ENCODE measurements at regions not wholly inside any gene's neighbourhood (a gene's known extent, or its start where the extent isn't known, plus 50 kb on each side); places are given as distances from the start of the nearest gene placed in this dataset.
"Not testable (repeated sequence)": the region's sequence is repeated elsewhere in the genome, so short reads cannot be mapped to it uniquely, and the experiment has no call there.

- Histone ChIP-seq H3K36me3 (ENCODE audit: low read depth) (no peaks in the 10 kb centered on the region), H3K4me3 (ENCODE audit: severe bottlenecking) (no peak overlapping the region), H3K27me3 (ENCODE audit: insufficient read depth, poor library complexity, severe bottlenecking) (no peaks in the 10 kb centered on the region), H3K9me3 (ENCODE audit: severe bottlenecking) (no peaks in the 10 kb centered on the region), H3K27ac (ENCODE audit: poor library complexity, severe bottlenecking) (no peak overlapping the region), H3K4me1 (ENCODE audit: insufficient read depth, poor library complexity, severe bottlenecking) (no peaks in the 10 kb centered on the region)
- TF ChIP-seq CTCF (IDR thresholded peaks at IDR 0.05; ENCODE audit: poor library complexity, severe bottlenecking): no peak
- no peak for DNase-seq (ENCODE audit: low spot score)
- no peak for ATAC-seq (ENCODE audit: low read depth)
Observed at GRCh38 chr10:76769582-76769981, 868.0 kb downstream of the KCNMA1 start.

- no peak for TF ChIP-seq CTCF (IDR thresholded peaks at IDR 0.05; ENCODE audit: poor library complexity, severe bottlenecking)
Observed at GRCh38 chr10:76769161-76769560, 868.4 kb downstream of the KCNMA1 start.

GRCh38 chr10:76766682-76767081 lies 870.9 kb downstream of the KCNMA1 start:
- Histone ChIP-seq H3K36me3 (ENCODE audit: low read depth) (no peaks in the 10 kb centered on the region), H3K27ac (ENCODE audit: poor library complexity, severe bottlenecking) (no peak overlapping the region), H3K9me3 (ENCODE audit: severe bottlenecking) (no peaks in the 10 kb centered on the region), H3K4me1 (ENCODE audit: insufficient read depth, poor library complexity, severe bottlenecking) (no peaks in the 10 kb centered on the region), H3K27me3 (ENCODE audit: insufficient read depth, poor library complexity, severe bottlenecking) (no peaks in the 10 kb centered on the region), H3K4me3 (ENCODE audit: severe bottlenecking) (no peak overlapping the region)
- no peak for TF ChIP-seq CTCF (IDR thresholded peaks at IDR 0.05; ENCODE audit: poor library complexity, severe bottlenecking)
- no peak for DNase-seq (ENCODE audit: low spot score)
- no peak for ATAC-seq (ENCODE audit: low read depth)

More at GRCh38 chr10:76769161-76769560, 868.4 kb downstream of the KCNMA1 start:
- no peak overlapping the region for H3K4me3 ChIP-seq (ENCODE audit: severe bottlenecking)
- H3K9me3 ChIP-seq (ENCODE audit: severe bottlenecking): no peaks in the 10 kb centered on the region
- DNase-seq (ENCODE audit: low spot score) (no peak), ATAC-seq (ENCODE audit: low read depth) (no peak)
- no peaks in the 10 kb centered on the region for H3K4me1 ChIP-seq (ENCODE audit: insufficient read depth, poor library complexity, severe bottlenecking)
- H3K36me3 ChIP-seq (ENCODE audit: low read depth): no peaks in the 10 kb centered on the region
- no peak overlapping the region for H3K27ac ChIP-seq (ENCODE audit: poor library complexity, severe bottlenecking)
- no peaks in the 10 kb centered on the region for H3K27me3 ChIP-seq (ENCODE audit: insufficient read depth, poor library complexity, severe bottlenecking)

- not testable (repeated sequence) for H3K27ac ChIP-seq (ENCODE audit: poor library complexity, severe bottlenecking); H3K36me3 ChIP-seq (ENCODE audit: low read depth); H3K4me1 ChIP-seq (ENCODE audit: insufficient read depth, poor library complexity, severe bottlenecking); DNase-seq (ENCODE audit: low spot score); ATAC-seq (ENCODE audit: low read depth); H3K4me3 ChIP-seq (ENCODE audit: severe bottlenecking); H3K9me3 ChIP-seq (ENCODE audit: severe bottlenecking); H3K27me3 ChIP-seq (ENCODE audit: insufficient read depth, poor library complexity, severe bottlenecking)
Observed at GRCh38 chr10:76764921-76765320, 872.7 kb downstream of the KCNMA1 start.

- no peaks in the 10 kb centered on the region for H3K4me1 ChIP-seq (ENCODE audit: insufficient read depth, poor library complexity, severe bottlenecking)
- H3K27ac ChIP-seq (ENCODE audit: poor library complexity, severe bottlenecking): no peak overlapping the region
- H3K36me3 ChIP-seq (ENCODE audit: low read depth): no peaks in the 10 kb centered on the region
- H3K9me3 ChIP-seq (ENCODE audit: severe bottlenecking): no peaks in the 10 kb centered on the region
- DNase-seq (ENCODE audit: low spot score) (no peak), ATAC-seq (ENCODE audit: low read depth) (no peak)
- TF ChIP-seq CTCF (IDR thresholded peaks at IDR 0.05; ENCODE audit: poor library complexity, severe bottlenecking): no peak
- H3K27me3 ChIP-seq (ENCODE audit: insufficient read depth, poor library complexity, severe bottlenecking): peaks cover 9% of the 10 kb centered on the region
- no peak overlapping the region for H3K4me3 ChIP-seq (ENCODE audit: severe bottlenecking)
Observed at GRCh38 chr10:76764177-76764576, 873.4 kb downstream of the KCNMA1 start.

Measured in RWPE2 (cell line).